ENCODE measurements at regions not wholly inside any gene's neighbourhood (a gene's known extent, or its start where the extent isn't known, plus 50 kb on each side); places are given as distances from the start of the nearest gene placed in this dataset.

GRCh38 chr10:129165770-129166169, 301.3 kb upstream of the MGMT start:
- DNase-seq (ENCODE audit: low spot score) = no peak

GRCh38 chr10:129168660-129169059, 298.4 kb upstream of the MGMT start:
- no peak for TF ChIP-seq CTCF (IDR thresholded peaks at IDR 0.05; ENCODE audit: extremely low read depth, missing control alignments)
- DNase-seq (ENCODE audit: low spot score) = no peak

More at GRCh38 chr10:129165770-129166169, 301.3 kb upstream of the MGMT start:
- no peak for TF ChIP-seq CTCF (IDR thresholded peaks at IDR 0.05; ENCODE audit: extremely low read depth, missing control alignments)

DNA sequence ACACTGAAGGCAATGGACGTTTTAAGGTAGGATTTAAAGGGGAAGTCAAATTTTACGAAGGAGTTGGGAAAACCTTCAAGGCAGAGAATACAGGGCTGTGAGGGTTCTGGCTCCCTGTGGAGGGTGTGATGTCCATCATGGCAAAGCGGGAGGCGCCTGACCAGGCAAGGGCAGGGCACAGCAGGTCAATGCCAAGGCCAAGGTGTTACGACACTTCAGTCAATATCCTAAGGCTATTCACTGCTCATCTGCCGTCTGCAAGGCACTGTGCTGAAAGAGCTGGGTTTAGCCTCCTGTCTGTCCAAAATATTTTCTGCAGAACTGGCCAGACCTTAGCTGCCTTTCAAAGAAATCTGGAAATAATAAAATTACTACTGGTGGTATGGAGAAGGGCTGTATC, 297.9 kb upstream of the MGMT start:
- DNase-seq (ENCODE audit: low spot score) = no peak
- no peak for TF ChIP-seq CTCF (IDR thresholded peaks at IDR 0.05; ENCODE audit: extremely low read depth, missing control alignments)

- no peak for TF ChIP-seq CTCF (IDR thresholded peaks at IDR 0.05; ENCODE audit: extremely low read depth, missing control alignments)
- DNase-seq (ENCODE audit: low spot score) = no peak
These were observed 296.2 kb upstream of the MGMT start for GRCh38 chr10:129170812-129171211.

GRCh38 chr10:129171812-129172211, 295.2 kb upstream of the MGMT start:
- no peak for TF ChIP-seq CTCF (IDR thresholded peaks at IDR 0.05; ENCODE audit: extremely low read depth, missing control alignments)
- no peak for DNase-seq (ENCODE audit: low spot score)

DNA sequence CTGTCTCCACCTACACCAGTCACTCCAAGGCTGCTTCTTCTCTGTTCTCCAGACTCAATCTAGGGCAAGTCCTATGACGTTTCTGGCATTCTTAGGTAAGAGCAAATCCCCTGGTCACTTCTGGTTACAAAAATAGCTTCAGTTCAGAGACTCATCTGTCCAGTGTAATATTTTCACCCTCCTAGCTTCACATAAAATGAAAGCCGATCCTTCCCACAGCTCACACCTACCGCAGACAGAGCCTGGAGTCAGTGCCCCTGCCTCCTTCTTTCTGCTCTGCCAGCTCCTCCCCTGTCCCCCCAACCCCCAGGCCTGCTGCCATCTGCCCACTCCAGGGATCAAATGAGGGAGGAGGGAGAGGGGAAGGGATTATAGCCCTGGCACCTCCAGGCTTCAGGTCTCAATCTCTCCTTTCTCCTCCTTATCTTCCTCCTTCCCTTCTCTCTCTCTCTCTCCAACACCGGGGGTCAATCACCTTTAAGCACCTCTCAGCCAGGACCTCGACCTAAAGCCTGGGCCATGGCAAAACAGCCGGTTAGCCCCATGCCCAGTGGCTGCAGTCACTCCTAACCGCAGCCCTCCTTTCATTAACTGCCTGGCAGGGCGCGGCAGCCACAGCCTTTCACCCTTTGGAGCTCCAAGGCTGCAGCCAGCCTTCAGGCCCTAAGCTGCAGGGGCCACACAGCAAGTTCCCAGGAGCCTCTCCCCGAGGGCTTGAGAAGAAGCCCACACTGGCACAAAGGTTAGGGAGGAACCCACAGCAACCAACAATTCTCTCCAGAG, 292.6 kb upstream of the MGMT start:
- no peak for TF ChIP-seq CTCF (IDR thresholded peaks at IDR 0.05; ENCODE audit: extremely low read depth, missing control alignments)
- no peak for DNase-seq (ENCODE audit: low spot score)

DNA sequence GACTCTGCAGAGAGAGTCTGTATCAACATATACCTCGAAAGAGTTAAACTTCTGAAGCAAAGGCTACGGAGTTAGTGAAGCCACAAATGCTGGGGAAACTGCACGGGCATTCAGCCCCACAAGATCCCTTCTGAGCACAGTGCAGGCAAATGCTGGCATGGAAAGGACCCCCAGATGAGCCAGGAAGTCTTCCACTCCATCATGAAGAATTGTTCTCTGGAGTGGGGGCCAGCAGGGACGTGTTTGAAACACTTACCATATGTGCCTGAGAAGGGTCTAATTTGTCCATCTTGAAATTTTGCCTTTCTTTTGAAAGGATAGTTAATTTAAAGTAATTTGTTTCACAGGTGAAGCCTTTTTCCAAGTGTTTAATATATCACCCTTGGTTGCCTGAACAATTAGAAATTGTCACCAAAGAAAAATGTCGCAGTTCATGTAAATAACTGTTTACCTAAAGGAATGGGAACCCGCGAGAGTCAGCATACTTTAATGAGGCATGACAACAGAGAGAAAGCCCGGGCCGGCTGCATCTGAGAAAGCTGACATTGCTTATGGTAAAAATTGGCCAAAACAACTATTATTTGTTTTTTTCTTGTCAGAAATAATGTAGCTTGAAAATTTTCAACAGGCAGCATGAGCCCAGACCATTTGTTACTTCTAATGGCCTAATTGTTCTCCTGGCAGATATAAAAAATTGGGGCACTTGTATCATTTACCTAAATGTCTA, 287.6 kb upstream of the MGMT start:
- DNase-seq (ENCODE audit: low spot score) = no peak
- no peak for TF ChIP-seq CTCF (IDR thresholded peaks at IDR 0.05; ENCODE audit: extremely low read depth, missing control alignments)
